HepG2 (cell line): ENCODE measurements at regions not wholly inside any gene's neighbourhood (a gene's known extent, or its start where the extent isn't known, plus 50 kb on each side); places are given as distances from the start of the nearest gene placed in this dataset.

ENCODE experiments used
- ATF7 ChIP-seq, 2 experiments: fragments of 450-650 bp in 1 of 2; sonication (generic) in 1 of 2; formaldehyde crosslinking in 1 of 2; IDR thresholded peaks; 2 replicates each; pipeline versions ENCODE4 v1.4.0 to v1.6.1; 2016 to 2020; ENCODE audit warnings: antibody characterized with exemption in 1 of 2, mild to moderate bottlenecking in 1 of 2, missing genetic modification reagents in 1 of 2
- FOXO1 ChIP-seq: sonication (generic); formaldehyde crosslinking; IDR thresholded peaks from 2 replicates; pipeline ENCODE4 v1.4.0; 2020; ENCODE audit warnings: missing genetic modification reagents
- HDAC1 ChIP-seq: sonication (generic); formaldehyde crosslinking; IDR thresholded peaks from 2 replicates; pipeline ENCODE4 v1.5.1; 2020; ENCODE audit warnings: mild to moderate bottlenecking, missing genetic modification reagents
- HHEX ChIP-seq: IDR thresholded peaks from 2 replicates; pipeline ENCODE4 v1.6.1; 2016; ENCODE audit warnings: control low read depth
- HOMEZ ChIP-seq: IDR thresholded peaks from 2 replicates; pipeline ENCODE4 v1.6.1; 2016; ENCODE audit warnings: low read depth
- IRF2 ChIP-seq: IDR thresholded peaks from 2 replicates; pipeline ENCODE4 v1.6.1; 2018; ENCODE audit warnings: missing genetic modification reagents, missing compliant biosample characterization
- JDP2 ChIP-seq: sonication (generic); formaldehyde crosslinking; IDR thresholded peaks from 2 replicates; pipeline ENCODE4 v1.8.1; 2022; ENCODE audit warnings: missing genetic modification reagents, borderline replicate concordance
- KLF11 ChIP-seq: IDR thresholded peaks from 2 replicates; pipeline ENCODE4 v1.6.1; 2016; ENCODE audit warnings: missing compliant biosample characterization
- KLF13 ChIP-seq: sonication (generic); formaldehyde crosslinking; IDR thresholded peaks from 2 replicates; pipeline ENCODE4 v1.4.0; 2020; ENCODE audit warnings: mild to moderate bottlenecking, missing genetic modification reagents
- KMT2A ChIP-seq: sonication (generic); formaldehyde crosslinking; IDR thresholded peaks from 2 replicates; pipeline ENCODE4 v1.4.0; 2020; ENCODE audit warnings: missing genetic modification reagents
- MED13 ChIP-seq: sonication (generic); formaldehyde crosslinking; IDR thresholded peaks from 2 replicates; pipeline ENCODE4 v1.5.0; 2020; ENCODE audit warnings: missing genetic modification reagents
- PITX1 ChIP-seq: sonication (generic); formaldehyde crosslinking; IDR thresholded peaks from 2 replicates; pipeline ENCODE4 v1.5.1; 2020; ENCODE audit warnings: mild to moderate bottlenecking, missing genetic modification reagents
- RFXANK ChIP-seq: IDR thresholded peaks from 2 replicates; pipeline ENCODE4 v1.6.1; 2016
- RXRA ChIP-seq: sonication (generic); formaldehyde crosslinking; IDR thresholded peaks from 2 replicates; pipeline ENCODE4 v1.5.1; 2020; ENCODE audit warnings: missing genetic modification reagents
- SMAD1 ChIP-seq: sonication (generic); formaldehyde crosslinking; IDR thresholded peaks from 2 replicates; pipeline ENCODE4 v1.4.0; 2020; ENCODE audit warnings: missing genetic modification reagents, low read depth, mild to moderate bottlenecking, borderline replicate concordance
- TEAD3 ChIP-seq: optimal IDR thresholded peaks from 2 replicates; pipeline ENCODE3; 2016; ENCODE audit warnings: borderline replicate concordance
- TSC22D2 ChIP-seq: sonication (generic); formaldehyde crosslinking; IDR thresholded peaks from 2 replicates; pipeline ENCODE4 v1.5.1; 2020; ENCODE audit warnings: missing genetic modification reagents, mild to moderate bottlenecking, borderline replicate concordance
- ZMAT3 ChIP-seq: sonication (generic); formaldehyde crosslinking; conservative IDR thresholded peaks from 2 replicates; pipeline ENCODE4 v1.7.0; 2021; ENCODE audit warnings: missing genetic modification reagents
- ZMYM4 ChIP-seq: sonication (generic); formaldehyde crosslinking; IDR thresholded peaks from 2 replicates; pipeline ENCODE4 v1.8.1; 2023; ENCODE audit warnings: mild to moderate bottlenecking, missing genetic modification reagents
- ZNF282 ChIP-seq: fragments of 450-650 bp; IDR thresholded peaks from 2 replicates; pipeline ENCODE4 v1.6.1; 2018; ENCODE audit not compliant: partially characterized antibody
- ZNF709 ChIP-seq: sonication (generic); formaldehyde crosslinking; IDR thresholded peaks from 2 replicates; pipeline ENCODE4 v1.5.0; 2020; ENCODE audit warnings: mild to moderate bottlenecking, missing genetic modification reagents
- TF ChIP-seq, protein P1 (sequence below): sonication (generic); formaldehyde crosslinking; IDR thresholded peaks from 2 replicates; pipeline ENCODE4 v1.8.0; 2022; ENCODE audit warnings: missing genetic modification reagents, low read depth, mild to moderate bottlenecking, borderline replicate concordance
- TF ChIP-seq, protein P2 (sequence below): sonication (generic); formaldehyde crosslinking; IDR thresholded peaks from 2 replicates; pipeline ENCODE4 v1.5.1; 2020; ENCODE audit warnings: missing genetic modification reagents, mild to moderate bottlenecking, borderline replicate concordance
- TF ChIP-seq, protein P3 (sequence below), 2 experiments: sonication (generic) in 1 of 2; formaldehyde crosslinking in 1 of 2; IDR thresholded peaks; 2 replicates each; pipeline versions ENCODE4 v1.6.1 to v1.9.0; 2014 to 2022; ENCODE audit warnings: antibody characterized with exemption in 1 of 2, borderline replicate concordance in 1 of 2, inconsistent platforms in 1 of 2, low read depth in 1 of 2, missing genetic modification reagents in 1 of 2

DNA sequence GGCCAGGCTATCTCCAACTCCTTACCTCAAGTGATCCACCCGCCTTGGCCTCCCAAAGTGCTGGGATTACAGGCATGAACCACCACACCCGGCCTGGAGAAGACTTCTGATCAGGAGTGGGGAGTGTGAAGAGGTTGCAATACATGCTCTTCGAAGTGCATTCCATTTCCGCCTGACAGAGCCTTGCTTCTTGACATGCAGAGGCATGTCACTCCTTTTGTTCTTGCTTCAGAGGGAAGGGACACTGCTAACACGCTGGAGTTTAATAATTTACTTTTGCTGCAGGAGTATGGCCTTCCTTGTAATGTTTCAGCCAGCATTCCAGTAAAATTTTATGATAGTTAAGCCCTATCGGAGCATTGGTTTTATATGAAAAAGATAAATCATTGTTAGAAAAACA lies 74.9 kb downstream of the SLC25A47 start (continued):
- no peak for TF ChIP-seq ZMAT3 (CRISPR knock-in tag)
- no peak for TF ChIP-seq JDP2
- TF ChIP-seq TEAD3 (CRISPR knock-in tag) = peak; percentile 74
- no peak for TF ChIP-seq PITX1 (CRISPR knock-in tag)
- no peak for TF ChIP-seq KLF13
- no peak for TF ChIP-seq SMAD1 (CRISPR knock-in tag)
- TF ChIP-seq HDAC1 = no peak
- no peak for TF ChIP-seq RXRA (CRISPR knock-in tag)
- TF ChIP-seq MED13 (CRISPR knock-in tag) = no peak; the same call in 1 of the 2 replicates
- TF ChIP-seq ZMYM4 = peak; percentile 37
- no peak for TF ChIP-seq KMT2A (CRISPR knock-in tag)
- TF ChIP-seq HHEX (CRISPR knock-in tag) = no peak
- TF ChIP-seq, protein P1, sequence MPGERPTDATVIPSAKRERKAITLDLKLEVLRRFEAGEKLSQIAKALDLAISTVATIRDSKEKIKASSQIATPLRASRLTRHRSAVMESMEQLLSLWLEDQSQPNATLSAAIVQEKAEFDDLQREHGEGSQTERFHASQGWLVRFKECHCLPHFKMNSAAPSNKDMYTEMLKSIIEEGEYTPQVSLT = no peak
- TF ChIP-seq TSC22D2 (CRISPR knock-in tag) = no peak
- TF ChIP-seq IRF2 = no peak
- TF ChIP-seq ZNF282 = no peak
- no peak for TF ChIP-seq HOMEZ (CRISPR knock-in tag)
- peak; percentile 47; the same call in 1 of the 2 replicates for TF ChIP-seq KLF11 (CRISPR knock-in tag)
- TF ChIP-seq ATF7 (IDR thresholded peaks at IDR 0.05) = no peak
- no peak for TF ChIP-seq ATF7 (CRISPR knock-in tag; IDR thresholded peaks at IDR 0.05)
- no peak for TF ChIP-seq RFXANK (CRISPR knock-in tag)
- TF ChIP-seq ZNF709 (CRISPR knock-in tag) = no peak
- TF ChIP-seq FOXO1 = no peak
- TF ChIP-seq, protein P2, sequence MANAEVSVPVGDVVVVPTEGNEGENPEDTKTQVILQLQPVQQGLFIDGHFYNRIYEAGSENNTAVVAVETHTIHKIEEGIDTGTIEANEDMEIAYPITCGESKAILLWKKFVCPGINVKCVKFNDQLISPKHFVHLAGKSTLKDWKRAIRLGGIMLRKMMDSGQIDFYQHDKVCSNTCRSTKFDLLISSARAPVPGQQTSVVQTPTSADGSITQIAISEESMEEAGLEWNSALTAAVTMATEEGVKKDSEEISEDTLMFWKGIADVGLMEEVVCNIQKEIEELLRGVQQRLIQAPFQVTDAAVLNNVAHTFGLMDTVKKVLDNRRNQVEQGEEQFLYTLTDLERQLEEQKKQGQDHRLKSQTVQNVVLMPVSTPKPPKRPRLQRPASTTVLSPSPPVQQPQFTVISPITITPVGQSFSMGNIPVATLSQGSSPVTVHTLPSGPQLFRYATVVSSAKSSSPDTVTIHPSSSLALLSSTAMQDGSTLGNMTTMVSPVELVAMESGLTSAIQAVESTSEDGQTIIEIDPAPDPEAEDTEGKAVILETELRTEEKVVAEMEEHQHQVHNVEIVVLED (CRISPR knock-in tag) = no peak
- TF ChIP-seq, protein P3, sequence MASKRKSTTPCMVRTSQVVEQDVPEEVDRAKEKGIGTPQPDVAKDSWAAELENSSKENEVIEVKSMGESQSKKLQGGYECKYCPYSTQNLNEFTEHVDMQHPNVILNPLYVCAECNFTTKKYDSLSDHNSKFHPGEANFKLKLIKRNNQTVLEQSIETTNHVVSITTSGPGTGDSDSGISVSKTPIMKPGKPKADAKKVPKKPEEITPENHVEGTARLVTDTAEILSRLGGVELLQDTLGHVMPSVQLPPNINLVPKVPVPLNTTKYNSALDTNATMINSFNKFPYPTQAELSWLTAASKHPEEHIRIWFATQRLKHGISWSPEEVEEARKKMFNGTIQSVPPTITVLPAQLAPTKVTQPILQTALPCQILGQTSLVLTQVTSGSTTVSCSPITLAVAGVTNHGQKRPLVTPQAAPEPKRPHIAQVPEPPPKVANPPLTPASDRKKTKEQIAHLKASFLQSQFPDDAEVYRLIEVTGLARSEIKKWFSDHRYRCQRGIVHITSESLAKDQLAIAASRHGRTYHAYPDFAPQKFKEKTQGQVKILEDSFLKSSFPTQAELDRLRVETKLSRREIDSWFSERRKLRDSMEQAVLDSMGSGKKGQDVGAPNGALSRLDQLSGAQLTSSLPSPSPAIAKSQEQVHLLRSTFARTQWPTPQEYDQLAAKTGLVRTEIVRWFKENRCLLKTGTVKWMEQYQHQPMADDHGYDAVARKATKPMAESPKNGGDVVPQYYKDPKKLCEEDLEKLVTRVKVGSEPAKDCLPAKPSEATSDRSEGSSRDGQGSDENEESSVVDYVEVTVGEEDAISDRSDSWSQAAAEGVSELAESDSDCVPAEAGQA (IDR thresholded peaks at IDR 0.05; ENCODE audit: low read depth) = no peak
- TF ChIP-seq, protein P3 (CRISPR knock-in tag; IDR thresholded peaks at IDR 0.05; ENCODE audit: borderline replicate concordance) = no peak
